Uterus (tissue), 3 donors: ENCODE measurements at regions not wholly inside any gene's neighbourhood (a gene's known extent, or its start where the extent isn't known, plus 50 kb on each side); places are given as distances from the start of the nearest gene placed in this dataset.

Experiments used
- DNase-seq, 2 donors: peaks; one replicate each; pipeline ENCODE4 v3.0.0-alpha.2; 2019 to 2020
- H3K27ac ChIP-seq, 2 donors: fragments of 200-600 bp; sonication (generic); 1 replicate in 1 of 2; 2 replicates in 1 of 2; pipeline ENCODE4 v1.5.1; 2016 to 2018
- H3K27me3 ChIP-seq, 2 donors: fragments of 200-600 bp; sonication (generic); one replicate each; pipeline ENCODE4 v1.5.1; 2018 to 2019; ENCODE audit warnings: control low read depth in 1 of 2
- H3K36me3 ChIP-seq, 2 donors: fragments of 200-600 bp; sonication (generic); one replicate each; pipeline ENCODE4 v1.5.1; 2019; ENCODE audit warnings: control low read depth in 1 of 2
- H3K4me1 ChIP-seq, 2 donors: fragments of 200-600 bp; sonication (generic); one replicate each; pipeline ENCODE4 v1.5.1; 2018 to 2019; ENCODE audit warnings: control low read depth in 1 of 2
- H3K4me3 ChIP-seq, 2 donors: fragments of 200-600 bp; sonication (generic); 1 replicate in 1 of 2; 2 replicates in 1 of 2; pipeline ENCODE4 v1.5.1; 2018 to 2019; ENCODE audit warnings: mild to moderate bottlenecking in 1 of 2
- H3K9me3 ChIP-seq, 2 donors: fragments of 200-600 bp; sonication (generic); one replicate each; pipeline ENCODE4 v1.5.1; 2019; ENCODE audit warnings: control low read depth in 1 of 2
- POLR2A ChIP-seq, 2 donors: fragments of 450-650 bp; IDR thresholded peaks; one replicate each; pipeline ENCODE4 v1.6.1; 2016; ENCODE audit warnings: antibody characterized with exemption in 2 of 2, mild to moderate bottlenecking in 1 of 2, moderate library complexity in 1 of 2
- intact Hi-C: fragments of 100-400 bp; cut with DNase I; formaldehyde crosslinking; loops from one replicate; pipeline ENCODE4 v1.15.1; 2023; ENCODE audit warnings: low total_unique reads
- TF ChIP-seq, protein P1 (sequence below), 4 experiments: fragments of 200-600 bp in 2 of 4; fragments of 450-650 bp in 2 of 4; sonication (generic) in 2 of 4; IDR thresholded peaks; one replicate each; pipeline ENCODE4 v1.5.1; 2016 to 2019; ENCODE audit warnings: antibody characterized with exemption in 4 of 4, mild to moderate bottlenecking in 2 of 4, moderate library complexity in 1 of 4
- donor health status: DM: yes; HTN: yes; CAD: no.

DNA sequence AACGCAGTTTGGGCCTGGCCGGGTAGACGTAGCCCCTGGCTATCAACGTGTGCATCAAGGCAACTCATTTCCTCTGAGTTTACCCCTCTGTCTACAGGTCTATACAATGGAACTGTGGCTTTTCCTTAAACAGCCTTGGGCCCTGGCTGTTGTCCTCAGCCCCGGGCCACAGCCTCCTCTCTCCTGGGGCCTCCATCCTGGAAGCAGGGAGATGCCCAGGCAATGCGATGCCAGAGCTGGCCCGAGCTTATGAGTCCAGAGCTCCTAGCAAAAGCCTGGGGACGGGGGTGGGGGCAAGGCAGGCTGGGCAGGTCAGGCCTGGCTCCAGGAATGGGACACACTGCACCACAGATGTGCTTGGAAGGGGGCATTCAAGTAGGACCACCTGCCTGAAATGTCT lies 89.6 kb upstream of the SMNDC1 start:
- H3K36me3 ChIP-seq = no peaks in the 10 kb centered on the region
- no peak overlapping the region for H3K27ac ChIP-seq
- peaks cover 0 to 15% of the 10 kb centered on the region in 2 donors for H3K4me1 ChIP-seq
- no peak for TF ChIP-seq POLR2A (IDR thresholded peaks at IDR 0.05)
- TF ChIP-seq, protein P1, sequence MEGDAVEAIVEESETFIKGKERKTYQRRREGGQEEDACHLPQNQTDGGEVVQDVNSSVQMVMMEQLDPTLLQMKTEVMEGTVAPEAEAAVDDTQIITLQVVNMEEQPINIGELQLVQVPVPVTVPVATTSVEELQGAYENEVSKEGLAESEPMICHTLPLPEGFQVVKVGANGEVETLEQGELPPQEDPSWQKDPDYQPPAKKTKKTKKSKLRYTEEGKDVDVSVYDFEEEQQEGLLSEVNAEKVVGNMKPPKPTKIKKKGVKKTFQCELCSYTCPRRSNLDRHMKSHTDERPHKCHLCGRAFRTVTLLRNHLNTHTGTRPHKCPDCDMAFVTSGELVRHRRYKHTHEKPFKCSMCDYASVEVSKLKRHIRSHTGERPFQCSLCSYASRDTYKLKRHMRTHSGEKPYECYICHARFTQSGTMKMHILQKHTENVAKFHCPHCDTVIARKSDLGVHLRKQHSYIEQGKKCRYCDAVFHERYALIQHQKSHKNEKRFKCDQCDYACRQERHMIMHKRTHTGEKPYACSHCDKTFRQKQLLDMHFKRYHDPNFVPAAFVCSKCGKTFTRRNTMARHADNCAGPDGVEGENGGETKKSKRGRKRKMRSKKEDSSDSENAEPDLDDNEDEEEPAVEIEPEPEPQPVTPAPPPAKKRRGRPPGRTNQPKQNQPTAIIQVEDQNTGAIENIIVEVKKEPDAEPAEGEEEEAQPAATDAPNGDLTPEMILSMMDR (IDR thresholded peaks at IDR 0.05) = no peak
- intact Hi-C loops = no loop called here
- DNase-seq = no peak
- no peaks in the 10 kb centered on the region for H3K9me3 ChIP-seq
- H3K27me3 ChIP-seq = no peaks in the 10 kb centered on the region
- no peak overlapping the region for H3K4me3 ChIP-seq

DNA sequence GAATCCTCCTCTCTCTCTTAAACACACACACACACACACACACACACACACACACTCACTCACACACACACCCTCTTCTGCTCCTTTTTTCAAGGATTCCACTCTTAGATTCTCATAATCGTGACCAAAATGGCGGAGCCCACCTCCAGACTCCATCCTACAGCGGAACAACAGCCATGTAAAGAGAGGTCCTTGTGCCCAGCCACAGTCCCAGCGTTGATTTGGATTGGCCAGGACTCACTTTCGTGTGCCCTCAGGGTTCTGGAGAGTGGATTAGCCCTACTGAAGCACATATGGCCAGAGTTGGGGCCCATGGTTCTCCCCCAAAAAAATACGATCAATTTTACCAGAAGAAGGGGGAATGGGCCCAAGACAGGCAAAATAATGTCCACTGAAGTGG lies 90.2 kb upstream of the SMNDC1 start:
- Histone ChIP-seq H3K9me3 (no peaks in the 10 kb centered on the region), H3K36me3 (no peaks in the 10 kb centered on the region), H3K4me1 (peaks cover 0 to 15% of the 10 kb centered on the region in 2 donors), H3K27ac (peak overlapping the region; percentile 55 to 69), H3K27me3 (no peaks in the 10 kb centered on the region), H3K4me3 (no peak overlapping the region)
- intact Hi-C loops = no loop called here
- DNase-seq = no peak
- TF ChIP-seq, protein P1 (IDR thresholded peaks at IDR 0.05) = no peak
- TF ChIP-seq POLR2A (IDR thresholded peaks at IDR 0.05) = no peak

DNA sequence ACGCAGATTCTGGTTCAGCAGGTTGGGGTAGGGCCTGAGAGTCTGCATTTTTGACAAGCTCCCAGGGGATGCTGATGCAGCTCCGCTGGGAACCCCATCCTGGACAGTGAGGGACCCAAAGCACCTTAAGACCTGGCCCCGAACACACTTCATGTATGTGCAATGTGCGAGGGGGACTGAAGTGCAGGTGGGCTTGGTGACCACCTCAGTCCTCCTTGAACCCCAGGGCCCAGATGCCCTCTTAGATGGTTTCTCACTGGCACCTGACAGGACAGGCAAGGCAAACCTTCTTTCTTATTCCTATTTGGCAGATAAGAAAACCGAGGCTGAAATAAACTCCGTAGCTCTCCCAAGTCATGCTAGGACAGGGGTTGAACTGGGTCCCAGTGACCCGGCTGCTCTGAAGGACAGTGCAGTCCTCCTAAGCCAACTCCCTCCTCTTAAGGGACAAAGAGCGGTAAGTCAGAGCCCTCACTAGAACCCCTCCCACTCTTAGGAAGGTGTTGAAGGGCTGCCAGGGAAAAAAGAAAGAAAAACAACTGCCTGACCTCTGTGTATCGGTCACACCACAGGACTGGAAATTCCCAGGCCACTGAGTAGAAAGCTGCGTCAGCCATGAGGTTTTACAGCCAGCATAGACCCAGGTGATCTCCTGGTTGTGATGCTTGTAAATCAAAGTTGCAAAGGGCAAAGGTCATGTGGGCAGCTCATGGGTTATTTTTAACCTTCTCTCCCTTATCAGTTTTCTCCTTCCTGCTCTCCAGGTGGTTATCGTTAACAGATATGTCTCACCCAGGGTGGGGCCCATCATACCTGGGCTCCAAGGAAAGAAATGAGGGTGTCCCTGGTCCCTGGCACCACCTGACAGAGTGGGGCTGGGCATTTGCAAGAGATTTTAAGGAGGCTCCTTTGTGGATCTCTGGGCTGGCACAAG lies 90.9 kb upstream of the SMNDC1 start:
- TF ChIP-seq POLR2A (IDR thresholded peaks at IDR 0.05) = no peak
- TF ChIP-seq, protein P1 (IDR thresholded peaks at IDR 0.05) = no peak
- H3K4me1 ChIP-seq = peaks cover 0 to 15% of the 10 kb centered on the region in 2 donors
- H3K4me3 ChIP-seq = no peak overlapping the region
- H3K36me3 ChIP-seq = no peaks in the 10 kb centered on the region
- peak overlapping the region; percentile 55 to 69 for H3K27ac ChIP-seq
- no peaks in the 10 kb centered on the region for H3K9me3 ChIP-seq
- no peaks in the 10 kb centered on the region for H3K27me3 ChIP-seq
- DNase-seq = peak; percentile 32 to 62
- intact Hi-C loops = no loop called here

DNA sequence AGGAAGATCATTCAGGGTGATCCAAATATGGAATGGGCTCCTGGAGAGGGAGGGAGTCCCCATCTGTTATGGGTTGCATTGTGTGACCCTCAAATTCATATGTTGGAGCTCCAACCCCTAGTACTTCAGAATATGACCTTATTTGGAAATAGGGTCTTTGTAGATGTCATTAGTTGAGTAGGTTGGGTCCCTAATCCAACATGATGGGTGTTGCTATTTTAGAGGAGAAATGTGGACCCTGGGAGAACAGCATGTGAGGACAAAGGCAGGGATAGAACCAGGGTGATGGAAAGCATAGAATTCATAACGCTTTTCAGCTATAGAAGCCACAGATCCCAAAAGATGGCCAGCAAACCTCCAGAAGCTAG lies 91.5 kb upstream of the SMNDC1 start:
- DNase-seq = no peak
- no peaks in the 10 kb centered on the region for H3K27me3 ChIP-seq
- peaks cover 0 to 15% of the 10 kb centered on the region in 2 donors for H3K4me1 ChIP-seq
- intact Hi-C loops = no loop called here
- TF ChIP-seq, protein P1 (IDR thresholded peaks at IDR 0.05) = no peak
- no peak for TF ChIP-seq POLR2A (IDR thresholded peaks at IDR 0.05)
- no peak overlapping the region for H3K4me3 ChIP-seq
- H3K27ac ChIP-seq = peak overlapping the region; percentile 55 to 69
- H3K36me3 ChIP-seq = no peaks in the 10 kb centered on the region
- H3K9me3 ChIP-seq = no peaks in the 10 kb centered on the region

DNA sequence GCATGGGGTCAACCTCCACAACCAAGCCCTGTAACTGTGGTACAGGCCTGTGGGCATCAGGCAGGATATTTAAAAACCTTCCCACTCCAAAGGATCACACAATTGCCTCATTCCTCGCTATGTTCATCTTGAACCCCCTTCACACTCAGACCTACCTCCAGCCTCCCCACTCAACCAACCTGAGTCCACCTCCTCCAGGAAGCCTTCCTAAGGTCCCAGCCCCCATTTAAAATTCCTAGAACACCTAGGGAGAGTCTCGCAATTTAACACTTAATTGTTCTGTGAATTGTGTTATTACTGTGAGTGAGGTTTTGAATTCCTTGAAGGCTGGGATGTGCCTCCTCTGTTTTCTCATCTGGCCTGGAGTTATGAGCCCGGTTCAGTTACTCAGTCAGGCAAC lies 93.1 kb upstream of the SMNDC1 start:
- peaks cover 0 to 9% of the 10 kb centered on the region in 2 donors for H3K4me1 ChIP-seq
- TF ChIP-seq, protein P1 (IDR thresholded peaks at IDR 0.05) = no peak
- H3K9me3 ChIP-seq = no peaks in the 10 kb centered on the region
- H3K4me3 ChIP-seq = no peak overlapping the region
- H3K36me3 ChIP-seq = no peaks in the 10 kb centered on the region
- H3K27ac ChIP-seq = peak overlapping the region; percentile 53 to 54
- no peaks in the 10 kb centered on the region for H3K27me3 ChIP-seq
- DNase-seq = no peak
- intact Hi-C loops = no loop called here
